GM10248 (cell line): ENCODE measurements at regions not wholly inside any gene's neighbourhood (a gene's known extent, or its start where the extent isn't known, plus 50 kb on each side); places are given as distances from the start of the nearest gene placed in this dataset.

Experiments
- CTCF ChIA-PET: fragments of 300-600 bp; sonication (Branson Sonifier 250); formaldehyde crosslinking; extraction: SDS; loops from one replicate; lab custom pipeline; 2021; ENCODE audit warnings: antibody characterized with exemption; lab: Yijun Ruan, JAX
- POLR2A ChIA-PET: fragments of 350-650 bp; sonication (Branson Sonifier 250); formaldehyde crosslinking; extraction: SDS; loops from one replicate; lab custom pipeline; 2020; ENCODE audit warnings: antibody characterized with exemption; lab: Yijun Ruan, JAX
- DNase-seq: peaks from one replicate; pipeline ENCODE4 v3.0.0; 2012; ENCODE audit errors: extremely low spot score
- CTCF ChIP-seq: IDR thresholded peaks from 2 replicates; pipeline ENCODE4 v1.5.1; 2012; ENCODE audit warnings: mild to moderate bottlenecking, low read depth; ENCODE audit errors: extremely low read depth, missing control alignments, control extremely low read depth

- ChIA-PET POLR2A (no interaction called here), CTCF (interaction anchor here (1.3 to 2.8 kb wide), 4 partner anchors 10 to 61 kb away, joined by 3 to 9 read pairs (median 4); no protein-coding TSS in a partner anchor)
- no peak for DNase-seq
- TF ChIP-seq CTCF = no peak
These were observed 63.5 kb downstream of the RIN2 start for GRCh38 chr20:19821606-19822005.

- no peak for DNase-seq
- ChIA-PET CTCF (interaction anchor here (1.2 to 1.4 kb wide), 2 partner anchors 13 to 167 kb away, joined by 3 read pairs; no protein-coding TSS in a partner anchor), POLR2A (no interaction called here)
- no peak for TF ChIP-seq CTCF
These were observed 65.2 kb downstream of the RIN2 start for GRCh38 chr20:19823216-19823615.

GRCh38 chr20:19823971-19824370 is 65.9 kb downstream of the RIN2 start:
- DNase-seq = no peak
- no peak for TF ChIP-seq CTCF
- ChIA-PET POLR2A (no interaction called here), CTCF (interaction anchor here (1.2 to 1.4 kb wide), 2 partner anchors 12 to 166 kb away, joined by 3 read pairs; no protein-coding TSS in a partner anchor)

GRCh38 chr20:19824861-19825260 is 66.8 kb downstream of the RIN2 start:
- no peak for DNase-seq
- ChIA-PET POLR2A (no interaction called here), CTCF (interaction anchor here (0.7 kb wide), 1 partner anchor 412 kb away, joined by 3 read pairs; no protein-coding TSS in a partner anchor)
- no peak for TF ChIP-seq CTCF

- CTCF ChIA-PET = interaction anchor here (2.7 kb wide), 1 partner anchor 11 kb away, joined by 8 read pairs; no protein-coding TSS in a partner anchor
- POLR2A ChIA-PET = interaction anchor here (0.6 kb wide), 1 partner anchor 88 kb away, joined by 3 read pairs; no protein-coding TSS in a partner anchor
These were observed 68.3 kb downstream of the RIN2 start for GRCh38 chr20:19826179-19826914.

GRCh38 chr20:19827818-19828217 is 69.8 kb downstream of the RIN2 start:
- no peak for TF ChIP-seq CTCF
- ChIA-PET CTCF (interaction anchor here (0.7 to 2.7 kb wide), 14 partner anchors 8 to 166 kb away, joined by 3 to 8 read pairs (median 4); no protein-coding TSS in a partner anchor), POLR2A (no interaction called here)

More at GRCh38 chr20:19826179-19826914, 68.3 kb downstream of the RIN2 start:
- no peak for DNase-seq
- TF ChIP-seq CTCF = no peak

More at GRCh38 chr20:19827818-19828217, 69.8 kb downstream of the RIN2 start:
- no peak for DNase-seq
